Left cardiac atrium (tissue), 4 donors: ENCODE measurements at regions not wholly inside any gene's neighbourhood (a gene's known extent, or its start where the extent isn't known, plus 50 kb on each side); places are given as distances from the start of the nearest gene placed in this dataset.

Experiments
- ATAC-seq, 2 donors: fragments of 200-7000 bp; cut with Tn5 transposase; one replicate each; pipeline ENCODE4 v1.9.1; 2020; ENCODE audit warnings: mild to moderate bottlenecking in 2 of 2, moderate library complexity in 2 of 2
- DNase-seq: peaks from one replicate; pipeline ENCODE4 v3.0.0-alpha.2; 2020
- intact Hi-C, 2 donors: fragments of 100-400 bp; cut with DNase I; formaldehyde crosslinking; loops; one replicate each; pipeline versions ENCODE4 v1.14.1 to v1.15.1; 2022 to 2023
- donor health status: DM: no; HTN: yes; CAD: no.
- donor health status: DM: no; HTN: yes; CAD: no; lungs with severe emphysema.
- donor health status: DM: yes; HTN: yes; CAD: no.
- donor health status: Dilated cardiomyopathy.

GRCh38 chr18:72942766-72943165 is 75.0 kb upstream of the NETO1 start:
- intact Hi-C loops, result no loop called here
- DNase-seq, result no peak
- ATAC-seq, result no peak

GRCh38 chr18:72940986-72941385 is 73.2 kb upstream of the NETO1 start:
- DNase-seq (no peak), ATAC-seq (no peak)
- intact Hi-C loops, result no loop called here

- intact Hi-C loops, result no loop called here
- DNase-seq, result no peak
- no peak for ATAC-seq
Measured at GRCh38 chr18:72940509-72940908, 72.7 kb upstream of the NETO1 start.

- DNase-seq (no peak), ATAC-seq (no peak)
- intact Hi-C loops, result no loop called here
Measured at GRCh38 chr18:72935744-72936143, 68.0 kb upstream of the NETO1 start.

GRCh38 chr18:72922895-72923294 is 55.1 kb upstream of the NETO1 start:
- intact Hi-C loops, result no loop called here
- DNase-seq, result no peak
- no peak for ATAC-seq
